ENCODE measurements at regions not wholly inside any gene's neighbourhood (a gene's known extent, or its start where the extent isn't known, plus 50 kb on each side); places are given as distances from the start of the nearest gene placed in this dataset.

- FAIRE-seq (no peak), ATAC-seq (no peak), DNase-seq (ENCODE audit: low spot score) (no peak)
- H3K79me2 ChIP-seq (ENCODE audit: insufficient read depth, low read length): no peaks in the 10 kb centered on the region
- intact Hi-C loops (cut with micrococcal nuclease; ENCODE audit: unreplicated experiment) (no loop called here), in situ Hi-C loops (cut with HindIII; ENCODE audit: extremely low pct_ligation_motif_present, low pct_unique_long_range_greater_than_20kb) (no loop called here)
- H4K20me1 ChIP-seq (ENCODE audit: insufficient read depth, low read length): no peaks in the 10 kb centered on the region
- BruUV-seq (replicated peaks): no TSS peak
- no peak overlapping the region for H3K4me2 ChIP-seq (ENCODE audit: low read depth, low read length)
- H3K9ac ChIP-seq (ENCODE audit: insufficient read depth, low read depth, low read length): no peak overlapping the region
- ChIA-PET POLR2A (no interaction called here), CTCF (ENCODE audit: low intra/inter-chr PET ratio, low total read pairs) (no interaction called here)
- H3K27ac ChIP-seq (ENCODE audit: extremely low read length, insufficient read depth, low read length): no peak overlapping the region
- no peaks in the 10 kb centered on the region for H3K9me3 ChIP-seq (ENCODE audit: low read length)
- peaks cover 21% of the 10 kb centered on the region for H3K4me1 ChIP-seq (ENCODE audit: insufficient read depth, low read length)
- H3K36me3 ChIP-seq (replicated peaks in 1 of 2; ENCODE audit: control insufficient read depth in 1 of 2, insufficient read depth in 2 of 2, low read length in 2 of 2): no peaks in the 10 kb centered on the region
- H2AFZ ChIP-seq (ENCODE audit: low read length): no peak overlapping the region
- H3K27me3 ChIP-seq (ENCODE audit: control insufficient read depth in 1 of 2, insufficient read depth in 2 of 2, low read length in 2 of 2): no peaks in the 10 kb centered on the region
- H3K4me3 ChIP-seq (replicated peaks in 1 of 3; ENCODE audit: insufficient read depth in 1 of 3, low read depth in 2 of 3, low read length in 3 of 3): no peak overlapping the region
- no peak for TF ChIP-seq POLR2AphosphoS5 (IDR thresholded peaks at IDR 0.05; ENCODE audit: low read depth, low read length)
- TF ChIP-seq ERF (CRISPR knock-in tag; IDR thresholded peaks at IDR 0.05): no peak
- TF ChIP-seq REL (CRISPR knock-in tag; conservative IDR thresholded peaks at IDR 0.05): no peak
- no peak for TF ChIP-seq RXRA (CRISPR knock-in tag; IDR thresholded peaks at IDR 0.05)
- no peak for TF ChIP-seq SCMH1 (CRISPR knock-in tag; IDR thresholded peaks at IDR 0.05; ENCODE audit: borderline replicate concordance)
- no peak for TF ChIP-seq HMGA1 (CRISPR knock-in tag; conservative IDR thresholded peaks at IDR 0.05)
- TF ChIP-seq RARA (CRISPR knock-in tag; IDR thresholded peaks at IDR 0.05): no peak
- TF ChIP-seq PHB2 (IDR thresholded peaks at IDR 0.05; ENCODE audit: partially characterized antibody): no peak
- TF ChIP-seq CHCHD3 (CRISPR knock-in tag; IDR thresholded peaks at IDR 0.05): no peak
- TF ChIP-seq REST (IDR thresholded peaks at IDR 0.05; ENCODE audit: borderline replicate concordance in 1 of 2, low read depth in 1 of 2, low read length in 2 of 2): no peak
- no peak for TF ChIP-seq NR3C1 (CRISPR knock-in tag; IDR thresholded peaks at IDR 0.05)
- TF ChIP-seq ZNF7 (CRISPR knock-in tag; IDR thresholded peaks at IDR 0.05): no peak
- TF ChIP-seq SRF (IDR thresholded peaks at IDR 0.05; ENCODE audit: low read depth, low read length): no peak
- no peak for TF ChIP-seq THYN1 (CRISPR knock-in tag; IDR thresholded peaks at IDR 0.05; ENCODE audit: borderline replicate concordance, low read depth)
- no peak for TF ChIP-seq TBX2 (CRISPR knock-in tag; IDR thresholded peaks at IDR 0.05; ENCODE audit: borderline replicate concordance)
- no peak for TF ChIP-seq ZFAT (CRISPR knock-in tag; conservative IDR thresholded peaks at IDR 0.05)
- no peak for TF ChIP-seq ZBTB26 (CRISPR knock-in tag; IDR thresholded peaks at IDR 0.05; ENCODE audit: borderline replicate concordance)
- no peak for TF ChIP-seq JARID2 (CRISPR knock-in tag; IDR thresholded peaks at IDR 0.05; ENCODE audit: insufficient replicate concordance)
- no peak for TF ChIP-seq SRY (CRISPR knock-in tag; IDR thresholded peaks at IDR 0.05)
- TF ChIP-seq ZNF891 (CRISPR knock-in tag; IDR thresholded peaks at IDR 0.05): no peak
- WGBS (ENCODE audit: low lambda C conversion rate): 88% methylated on average over 4 of the region's 4 CpGs
Measured at GRCh38 chr5:116374434-116374852, 200.2 kb downstream of the SEMA6A start.
